Trophoblast cell (in vitro differentiated cells and primary cell): ENCODE measurements at regions not wholly inside any gene's neighbourhood (a gene's known extent, or its start where the extent isn't known, plus 50 kb on each side); places are given as distances from the start of the nearest gene placed in this dataset.
"Not testable (repeated sequence)": the region's sequence is repeated elsewhere in the genome, so short reads cannot be mapped to it uniquely, and the experiment has no call there.

ENCODE experiments used
- DNase-seq, 2 donors: peaks; one replicate each; pipeline ENCODE4 v3.0.0-alpha.2; 2016
- H2AFZ ChIP-seq: 2 replicates; pipeline ENCODE4 v1.6.1; 2013; ENCODE audit warnings: low read length, moderate library complexity, mild to moderate bottlenecking; ENCODE audit not compliant: insufficient read depth, poor library complexity
- H2AK5ac ChIP-seq: 2 replicates; pipeline ENCODE4 v1.6.1; 2013; ENCODE audit warnings: mild to moderate bottlenecking, low read length
- H2BK120ac ChIP-seq: 2 replicates; pipeline ENCODE4 v1.6.1; 2013; ENCODE audit warnings: low read length, mild to moderate bottlenecking, moderate library complexity; ENCODE audit not compliant: insufficient read depth, poor library complexity
- H2BK12ac ChIP-seq: 2 replicates; pipeline ENCODE4 v1.6.1; 2013; ENCODE audit warnings: mild to moderate bottlenecking, low read length, moderate library complexity
- H2BK5ac ChIP-seq: 2 replicates; pipeline ENCODE4 v1.6.1; 2013; ENCODE audit warnings: low read length, low read depth, moderate library complexity, mild to moderate bottlenecking; ENCODE audit not compliant: poor library complexity
- H3K14ac ChIP-seq: 2 replicates; pipeline ENCODE4 v1.6.1; 2013; ENCODE audit warnings: mild to moderate bottlenecking, low read length
- H3K18ac ChIP-seq: 2 replicates; pipeline ENCODE4 v1.6.1; 2013; ENCODE audit warnings: mild to moderate bottlenecking, low read length
- H3K23ac ChIP-seq: 2 replicates; pipeline ENCODE4 v1.6.1; 2013; ENCODE audit warnings: low read length
- H3K27ac ChIP-seq: 2 replicates; pipeline ENCODE4 v1.5.1; 2013; ENCODE audit warnings: low read depth, mild to moderate bottlenecking, inconsistent platforms, low read length, moderate library complexity
- H3K27me3 ChIP-seq: 2 replicates; pipeline ENCODE4 v1.6.1; 2013; ENCODE audit warnings: inconsistent platforms, mild to moderate bottlenecking, low read length, moderate library complexity; ENCODE audit not compliant: insufficient read depth
- H3K36me3 ChIP-seq, 2 experiments: 1 replicate in 1 of 2; 2 replicates in 1 of 2; pipeline ENCODE4 v1.6.1; 2013; ENCODE audit warnings: low read length in 2 of 2, mild to moderate bottlenecking in 2 of 2, moderate library complexity in 1 of 2; ENCODE audit not compliant: insufficient read depth in 2 of 2, control insufficient read depth in 1 of 2
- H3K4ac ChIP-seq: 2 replicates; pipeline ENCODE4 v1.6.1; 2013; ENCODE audit warnings: low read depth, mild to moderate bottlenecking, low read length, moderate library complexity
- H3K4me1 ChIP-seq, 2 experiments: 1 replicate in 1 of 2; 2 replicates in 1 of 2; pipeline ENCODE4 v1.6.1; 2013; ENCODE audit warnings: low read length in 2 of 2, mild to moderate bottlenecking in 2 of 2, moderate library complexity in 1 of 2; ENCODE audit not compliant: insufficient read depth in 2 of 2, control insufficient read depth in 1 of 2
- H3K4me2 ChIP-seq: 2 replicates; pipeline ENCODE4 v1.6.1; 2013; ENCODE audit warnings: inconsistent platforms, mild to moderate bottlenecking, low read length, moderate library complexity
- H3K4me3 ChIP-seq: 2 replicates; pipeline ENCODE4 v1.5.1; 2013; ENCODE audit warnings: mild to moderate bottlenecking, low read depth, low read length, inconsistent platforms
- H3K79me1 ChIP-seq: one replicate; pipeline ENCODE4 v1.6.1; 2013; ENCODE audit warnings: low read length
- H3K79me2 ChIP-seq: 2 replicates; pipeline ENCODE4 v1.6.1; 2013; ENCODE audit warnings: low read length, mild to moderate bottlenecking; ENCODE audit not compliant: control insufficient read depth, insufficient read depth, poor library complexity
- H3K9ac ChIP-seq: 2 replicates; pipeline ENCODE4 v1.6.1; 2013; ENCODE audit warnings: mild to moderate bottlenecking, low read length
- H3K9me3 ChIP-seq: 2 replicates; pipeline ENCODE4 v1.6.1; 2013; ENCODE audit warnings: low read depth, mild to moderate bottlenecking, control low read depth, inconsistent platforms, low read length; ENCODE audit not compliant: insufficient read depth
- H4K12ac ChIP-seq: 2 replicates; pipeline ENCODE4 v1.6.1; 2013; ENCODE audit warnings: low read depth, mild to moderate bottlenecking, low read length, moderate library complexity
- H4K8ac ChIP-seq: 2 replicates; pipeline ENCODE4 v1.6.1; 2013; ENCODE audit warnings: low read depth, mild to moderate bottlenecking, low read length, moderate library complexity
- H4K91ac ChIP-seq: one replicate; pipeline ENCODE4 v1.6.1; 2013; ENCODE audit warnings: low read depth, mild to moderate bottlenecking, low read length, moderate library complexity
- WGBS: extraction: QIAGEN DNeasy Blood & Tissue Kit; methylation state at CpG from one replicate; pipeline ENCODE4 v1.1.7; 2013; ENCODE audit warnings: missing lambda C conversion rate; ENCODE audit not compliant: insufficient read length, insufficient coverage; ENCODE audit errors: extremely low coverage; 5-methylcytosine and 5-hydroxymethylcytosine counted together

GRCh38 chr22:22821340-22821739, 66.3 kb upstream of the IGLL5 start:
- no peak overlapping the region for H3K23ac ChIP-seq
- H3K79me2 ChIP-seq: no peaks in the 10 kb centered on the region
- no peaks in the 10 kb centered on the region for H3K36me3 ChIP-seq
- H3K4me2 ChIP-seq: no peak overlapping the region
- H3K14ac ChIP-seq: no peak overlapping the region
- H3K9ac ChIP-seq: no peak overlapping the region
- no peak overlapping the region for H2BK5ac ChIP-seq
- H3K18ac ChIP-seq: no peak overlapping the region
- no peak overlapping the region for H2AFZ ChIP-seq
- H3K27me3 ChIP-seq: no peaks in the 10 kb centered on the region
- no peaks in the 10 kb centered on the region for H3K4me1 ChIP-seq
- no peaks in the 10 kb centered on the region for H3K79me1 ChIP-seq
- H4K12ac ChIP-seq: no peak overlapping the region
- peaks cover 29% of the 10 kb centered on the region for H3K9me3 ChIP-seq
- H3K4ac ChIP-seq: no peak overlapping the region
- WGBS: no CpG with 5 or more reads among the region's 2 CpGs
- H4K91ac ChIP-seq: no peak overlapping the region
- no peak overlapping the region for H2BK12ac ChIP-seq
- H3K27ac ChIP-seq: no peak overlapping the region
- no peak overlapping the region for H4K8ac ChIP-seq
- H2AK5ac ChIP-seq: no peak overlapping the region
- no peak overlapping the region for H2BK120ac ChIP-seq
- no peak for DNase-seq
- H3K4me3 ChIP-seq: no peak overlapping the region

GRCh38 chr22:22822106-22822505, 65.5 kb upstream of the IGLL5 start:
- Histone ChIP-seq H3K36me3 (no peaks in the 10 kb centered on the region), H3K79me1 (no peaks in the 10 kb centered on the region), H4K91ac (no peak overlapping the region), H3K23ac (no peak overlapping the region), H2BK12ac (no peak overlapping the region), H3K79me2 (no peaks in the 10 kb centered on the region), H3K4ac (no peak overlapping the region), H3K4me1 (no peaks in the 10 kb centered on the region), H3K4me3 (peak overlapping the region; percentile 23), H2AFZ (no peak overlapping the region), H4K8ac (no peak overlapping the region), H3K27ac (no peak overlapping the region), H3K14ac (no peak overlapping the region), H4K12ac (no peak overlapping the region), H2BK5ac (no peak overlapping the region), H3K9ac (no peak overlapping the region), H2AK5ac (no peak overlapping the region), H3K4me2 (no peak overlapping the region), H3K9me3 (peaks cover 22% of the 10 kb centered on the region), H2BK120ac (no peak overlapping the region), H3K27me3 (no peaks in the 10 kb centered on the region), H3K18ac (no peak overlapping the region)
- no CpG with 5 or more reads among the region's 6 CpGs for WGBS
- no peak for DNase-seq

GRCh38 chr22:22822553-22822952, 65.1 kb upstream of the IGLL5 start:
- not testable (repeated sequence) for DNase-seq, H3K18ac ChIP-seq, H3K79me1 ChIP-seq, H3K23ac ChIP-seq, H3K4me1 ChIP-seq, H3K27ac ChIP-seq, H4K12ac ChIP-seq, H3K4ac ChIP-seq, H4K8ac ChIP-seq, H2BK120ac ChIP-seq, H3K4me2 ChIP-seq, H3K4me3 ChIP-seq, H3K9ac ChIP-seq, H3K14ac ChIP-seq, H3K27me3 ChIP-seq, H2BK12ac ChIP-seq, H2AFZ ChIP-seq, H3K79me2 ChIP-seq, H4K91ac ChIP-seq, H3K36me3 ChIP-seq, H2BK5ac ChIP-seq, H2AK5ac ChIP-seq
- WGBS: no CpG with 5 or more reads among the region's 5 CpGs
- H3K9me3 ChIP-seq: peaks cover 21% of the 10 kb centered on the region

GRCh38 chr22:22823131-22823810, 64.3 kb upstream of the IGLL5 start:
- Histone ChIP-seq H4K91ac (no peak overlapping the region), H2BK120ac (no peak overlapping the region), H3K79me1 (no peaks in the 10 kb centered on the region), H2BK12ac (no peak overlapping the region), H3K4me1 (no peaks in the 10 kb centered on the region), H3K27me3 (no peaks in the 10 kb centered on the region), H2BK5ac (no peak overlapping the region), H4K12ac (no peak overlapping the region), H4K8ac (no peak overlapping the region), H3K79me2 (no peaks in the 10 kb centered on the region), H3K36me3 (no peaks in the 10 kb centered on the region), H3K4me2 (no peak overlapping the region), H3K18ac (no peak overlapping the region), H3K23ac (no peak overlapping the region), H3K14ac (no peak overlapping the region), H2AFZ (no peak overlapping the region), H2AK5ac (no peak overlapping the region), H3K9ac (no peak overlapping the region), H3K27ac (no peak overlapping the region), H3K9me3 (peaks cover 20% of the 10 kb centered on the region), H3K4ac (no peak overlapping the region), H3K4me3 (no peak overlapping the region)
- no peak for DNase-seq
- WGBS: no CpG with 5 or more reads among the region's 10 CpGs
